ENCODE measurements at regions not wholly inside any gene's neighbourhood (a gene's known extent, or its start where the extent isn't known, plus 50 kb on each side); places are given as distances from the start of the nearest gene placed in this dataset.

DNA sequence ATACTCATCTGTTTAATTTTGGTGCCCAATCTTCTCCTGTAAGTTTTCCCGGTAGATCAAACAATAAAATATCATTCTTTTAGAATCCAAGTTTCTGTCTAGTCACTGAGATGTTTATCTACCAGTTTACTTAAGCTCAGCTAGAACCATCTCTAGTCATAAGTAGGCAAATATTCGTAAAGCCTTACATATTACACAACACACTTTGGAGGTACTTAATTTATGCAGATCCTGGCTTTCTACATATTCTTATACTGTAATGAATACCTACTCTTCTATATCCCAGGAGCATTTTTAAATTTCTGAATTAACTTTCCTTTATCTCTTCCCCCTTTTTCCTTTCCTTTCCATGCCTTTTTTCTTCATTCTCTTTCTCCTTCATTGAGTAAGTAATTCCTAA is 185.9 kb upstream of the ZBTB20 start:
- intact Hi-C loops (cut with DNase I), result no loop called here
- H3K4me3 ChIP-seq (ENCODE audit: low read length in 3 of 3), result no peak overlapping the region
- no peaks in the 10 kb centered on the region for H3K4me1 ChIP-seq (ENCODE audit: control insufficient read depth in 2 of 3, insufficient read depth in 2 of 3, low read depth in 1 of 3, low read length in 3 of 3)
- no peak overlapping the region for H3K27ac ChIP-seq (ENCODE audit: low read depth in 2 of 2, low read length in 2 of 2)
- DNase-seq (no peak), FAIRE-seq (no peak)
- no peak overlapping the region for H3K9ac ChIP-seq (ENCODE audit: low read length in 3 of 3)
- TF ChIP-seq, protein P1, sequence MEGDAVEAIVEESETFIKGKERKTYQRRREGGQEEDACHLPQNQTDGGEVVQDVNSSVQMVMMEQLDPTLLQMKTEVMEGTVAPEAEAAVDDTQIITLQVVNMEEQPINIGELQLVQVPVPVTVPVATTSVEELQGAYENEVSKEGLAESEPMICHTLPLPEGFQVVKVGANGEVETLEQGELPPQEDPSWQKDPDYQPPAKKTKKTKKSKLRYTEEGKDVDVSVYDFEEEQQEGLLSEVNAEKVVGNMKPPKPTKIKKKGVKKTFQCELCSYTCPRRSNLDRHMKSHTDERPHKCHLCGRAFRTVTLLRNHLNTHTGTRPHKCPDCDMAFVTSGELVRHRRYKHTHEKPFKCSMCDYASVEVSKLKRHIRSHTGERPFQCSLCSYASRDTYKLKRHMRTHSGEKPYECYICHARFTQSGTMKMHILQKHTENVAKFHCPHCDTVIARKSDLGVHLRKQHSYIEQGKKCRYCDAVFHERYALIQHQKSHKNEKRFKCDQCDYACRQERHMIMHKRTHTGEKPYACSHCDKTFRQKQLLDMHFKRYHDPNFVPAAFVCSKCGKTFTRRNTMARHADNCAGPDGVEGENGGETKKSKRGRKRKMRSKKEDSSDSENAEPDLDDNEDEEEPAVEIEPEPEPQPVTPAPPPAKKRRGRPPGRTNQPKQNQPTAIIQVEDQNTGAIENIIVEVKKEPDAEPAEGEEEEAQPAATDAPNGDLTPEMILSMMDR (IDR thresholded peaks at IDR 0.05; ENCODE audit: borderline replicate concordance, extremely low read depth, insufficient read depth), result no peak
- no peaks in the 10 kb centered on the region for H3K9me3 ChIP-seq (ENCODE audit: control insufficient read depth in 2 of 3, insufficient read depth in 1 of 3, low read length in 3 of 3)
- no peaks in the 10 kb centered on the region for H3K36me3 ChIP-seq (ENCODE audit: control insufficient read depth in 2 of 3, insufficient read depth in 3 of 3, low read length in 3 of 3)
- no peaks in the 10 kb centered on the region for H3K27me3 ChIP-seq (ENCODE audit: control insufficient read depth, insufficient read depth, low read length)

DNA sequence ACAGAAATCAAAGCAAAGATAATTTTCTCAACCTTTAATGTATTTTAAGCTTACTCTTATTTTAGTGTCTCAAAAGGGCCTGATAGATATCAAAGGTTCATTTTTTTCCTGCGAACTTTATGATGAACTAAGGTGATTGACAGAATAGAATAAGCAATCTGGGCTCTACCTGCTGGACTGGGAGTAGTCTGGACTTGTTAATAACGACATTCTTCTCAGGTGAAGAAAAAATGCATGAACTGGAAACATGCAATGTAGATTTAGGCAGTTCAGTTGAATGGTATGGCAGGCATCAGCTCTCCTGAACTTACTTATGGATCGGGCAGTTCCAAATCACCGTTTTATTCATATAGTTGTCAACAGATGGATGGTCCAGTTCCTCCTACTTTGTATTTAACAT is 189.7 kb upstream of the ZBTB20 start:
- H3K4me3 ChIP-seq (ENCODE audit: low read length in 3 of 3), result no peak overlapping the region
- H3K27ac ChIP-seq (ENCODE audit: low read depth in 2 of 2, low read length in 2 of 2), result no peak overlapping the region
- intact Hi-C loops (cut with DNase I), result no loop called here
- no peaks in the 10 kb centered on the region for H3K36me3 ChIP-seq (ENCODE audit: control insufficient read depth in 2 of 3, insufficient read depth in 3 of 3, low read length in 3 of 3)
- FAIRE-seq (no peak), DNase-seq (no peak)
- no peak overlapping the region for H3K9ac ChIP-seq (ENCODE audit: low read length in 3 of 3)
- no peaks in the 10 kb centered on the region for H3K4me1 ChIP-seq (ENCODE audit: control insufficient read depth in 2 of 3, insufficient read depth in 2 of 3, low read depth in 1 of 3, low read length in 3 of 3)
- no peaks in the 10 kb centered on the region for H3K9me3 ChIP-seq (ENCODE audit: control insufficient read depth in 2 of 3, insufficient read depth in 1 of 3, low read length in 3 of 3)
- TF ChIP-seq, protein P1 (IDR thresholded peaks at IDR 0.05; ENCODE audit: borderline replicate concordance, extremely low read depth, insufficient read depth), result no peak
- H3K27me3 ChIP-seq (ENCODE audit: control insufficient read depth, insufficient read depth, low read length), result no peaks in the 10 kb centered on the region

DNA sequence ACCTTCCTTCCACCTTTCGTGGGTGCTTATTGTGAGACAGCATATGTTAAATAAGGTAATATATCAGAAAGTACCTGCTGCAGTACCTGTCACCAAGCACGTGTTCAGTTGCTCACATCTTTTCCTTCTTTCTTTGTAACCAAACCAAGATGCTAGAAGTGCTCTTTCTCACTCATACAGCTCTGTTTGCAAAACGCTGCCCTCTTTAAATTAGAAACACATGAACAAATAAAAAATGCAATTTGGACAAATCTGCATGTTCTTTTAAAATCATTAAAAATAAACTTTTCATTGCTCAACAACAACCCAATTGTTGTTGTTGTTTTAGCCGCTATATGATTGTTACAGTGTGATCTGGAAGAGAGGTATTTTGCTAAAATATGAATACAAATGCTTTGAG is 193.5 kb upstream of the ZBTB20 start:
- H3K27me3 ChIP-seq (ENCODE audit: control insufficient read depth, insufficient read depth, low read length), result no peaks in the 10 kb centered on the region
- H3K9ac ChIP-seq (ENCODE audit: low read length in 3 of 3), result no peak overlapping the region
- no peaks in the 10 kb centered on the region for H3K36me3 ChIP-seq (ENCODE audit: control insufficient read depth in 2 of 3, insufficient read depth in 3 of 3, low read length in 3 of 3)
- TF ChIP-seq, protein P1 (IDR thresholded peaks at IDR 0.05; ENCODE audit: borderline replicate concordance, extremely low read depth, insufficient read depth), result no peak
- H3K4me1 ChIP-seq (ENCODE audit: control insufficient read depth in 2 of 3, insufficient read depth in 2 of 3, low read depth in 1 of 3, low read length in 3 of 3), result no peaks in the 10 kb centered on the region
- DNase-seq (no peak), FAIRE-seq (no peak)
- intact Hi-C loops (cut with DNase I), result no loop called here
- no peak overlapping the region for H3K27ac ChIP-seq (ENCODE audit: low read depth in 2 of 2, low read length in 2 of 2)
- no peak overlapping the region for H3K4me3 ChIP-seq (ENCODE audit: low read length in 3 of 3)
- H3K9me3 ChIP-seq (ENCODE audit: control insufficient read depth in 2 of 3, insufficient read depth in 1 of 3, low read length in 3 of 3), result no peaks in the 10 kb centered on the region

DNA sequence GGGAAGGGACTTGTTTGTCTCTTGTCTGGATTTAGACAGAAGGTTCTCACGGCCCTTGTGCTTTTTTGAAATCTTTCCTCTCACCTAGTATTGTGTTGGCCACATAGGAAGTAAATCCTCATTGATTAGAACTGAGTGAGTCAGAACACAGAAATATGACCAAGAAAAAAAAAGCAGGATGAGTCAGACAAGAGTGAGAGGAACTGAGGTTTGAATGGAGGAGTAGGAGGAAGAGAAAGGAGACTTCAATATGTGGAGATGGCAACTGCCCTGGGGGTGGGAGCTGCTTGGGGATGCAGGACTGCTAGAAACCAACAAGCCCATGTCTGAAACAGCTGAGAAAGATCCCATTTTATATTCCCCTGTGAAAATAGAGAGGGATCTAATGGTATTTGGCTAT is 194.1 kb upstream of the ZBTB20 start:
- Histone ChIP-seq H3K9me3 (ENCODE audit: control insufficient read depth in 2 of 3, insufficient read depth in 1 of 3, low read length in 3 of 3) (no peaks in the 10 kb centered on the region), H3K4me1 (ENCODE audit: control insufficient read depth in 2 of 3, insufficient read depth in 2 of 3, low read depth in 1 of 3, low read length in 3 of 3) (no peaks in the 10 kb centered on the region), H3K9ac (ENCODE audit: low read length in 3 of 3) (no peak overlapping the region), H3K27me3 (ENCODE audit: control insufficient read depth, insufficient read depth, low read length) (no peaks in the 10 kb centered on the region), H3K27ac (ENCODE audit: low read depth in 2 of 2, low read length in 2 of 2) (no peak overlapping the region), H3K36me3 (ENCODE audit: control insufficient read depth in 2 of 3, insufficient read depth in 3 of 3, low read length in 3 of 3) (no peaks in the 10 kb centered on the region), H3K4me3 (ENCODE audit: low read length in 3 of 3) (no peak overlapping the region)
- intact Hi-C loops (cut with DNase I), result no loop called here
- TF ChIP-seq, protein P1 (IDR thresholded peaks at IDR 0.05; ENCODE audit: borderline replicate concordance, extremely low read depth, insufficient read depth), result no peak
- FAIRE-seq, result no peak
- DNase-seq, result no peak

All from kidney (tissue), 13 donors.